ES-I3 (cell line): ENCODE measurements at regions not wholly inside any gene's neighbourhood (a gene's known extent, or its start where the extent isn't known, plus 50 kb on each side); places are given as distances from the start of the nearest gene placed in this dataset.
"Not testable (repeated sequence)": the region's sequence is repeated elsewhere in the genome, so short reads cannot be mapped to it uniquely, and the experiment has no call there.

ENCODE experiments used
- H3K36me3 ChIP-seq: 2 replicates; pipeline ENCODE4 v1.6.1; 2013; ENCODE audit warnings: mild to moderate bottlenecking, low read length, control low read depth, moderate library complexity; ENCODE audit not compliant: insufficient read depth
- H3K4me1 ChIP-seq: 2 replicates; pipeline ENCODE4 v1.6.1; 2013; ENCODE audit warnings: mild to moderate bottlenecking, control low read depth, low read length; ENCODE audit not compliant: insufficient read depth
- H3K9ac ChIP-seq: 2 replicates; pipeline ENCODE4 v1.6.1; 2013; ENCODE audit warnings: low read depth, mild to moderate bottlenecking, low read length, moderate library complexity
- H3K9me3 ChIP-seq: 2 replicates; pipeline ENCODE4 v1.6.1; 2013; ENCODE audit warnings: mild to moderate bottlenecking, low read length, moderate library complexity; ENCODE audit not compliant: control insufficient read depth, insufficient read depth

DNA sequence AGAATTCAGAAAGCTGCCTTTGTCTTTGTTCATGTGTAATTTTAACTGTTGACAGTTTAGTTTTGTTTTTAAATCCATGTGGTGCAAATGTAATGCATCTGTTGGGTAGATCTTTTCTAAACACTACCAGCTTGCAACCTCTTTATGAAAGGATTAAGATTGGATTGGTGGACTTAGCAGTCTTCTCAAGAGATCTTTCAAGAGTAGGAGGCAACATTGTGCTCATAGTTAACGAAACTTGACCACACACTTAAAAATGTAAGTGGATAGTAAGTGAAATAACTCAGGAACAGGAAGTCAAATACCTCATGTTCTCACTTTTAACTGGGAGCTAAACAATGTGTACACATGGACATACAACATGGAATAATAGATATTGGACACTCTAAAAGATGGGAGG lies 579.0 kb downstream of the RIT2 start:
- Histone ChIP-seq H3K9ac (no peak overlapping the region), H3K36me3 (no peaks in the 10 kb centered on the region), H3K9me3 (no peaks in the 10 kb centered on the region), H3K4me1 (no peaks in the 10 kb centered on the region)

DNA sequence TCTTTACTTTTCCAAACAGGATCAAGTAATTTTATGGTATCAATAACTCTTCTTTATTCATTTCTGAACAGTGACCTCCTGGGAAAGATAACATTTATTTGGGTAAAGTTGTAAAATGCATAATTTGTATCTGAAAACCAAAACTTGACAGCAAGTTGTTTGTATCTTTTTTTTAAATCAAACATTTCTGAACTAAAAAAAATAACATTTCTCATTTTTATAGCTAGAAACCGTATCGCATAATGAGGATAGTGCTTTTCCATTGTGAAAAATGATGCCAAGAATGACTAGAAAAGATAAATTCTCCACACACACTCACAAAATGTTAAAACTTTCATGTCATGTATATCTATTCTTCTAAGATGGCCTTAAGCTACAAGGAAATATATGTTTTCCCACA lies 578.2 kb downstream of the RIT2 start:
- Histone ChIP-seq H3K36me3 (no peaks in the 10 kb centered on the region), H3K4me1 (no peaks in the 10 kb centered on the region), H3K9me3 (no peaks in the 10 kb centered on the region), H3K9ac (no peak overlapping the region)

DNA sequence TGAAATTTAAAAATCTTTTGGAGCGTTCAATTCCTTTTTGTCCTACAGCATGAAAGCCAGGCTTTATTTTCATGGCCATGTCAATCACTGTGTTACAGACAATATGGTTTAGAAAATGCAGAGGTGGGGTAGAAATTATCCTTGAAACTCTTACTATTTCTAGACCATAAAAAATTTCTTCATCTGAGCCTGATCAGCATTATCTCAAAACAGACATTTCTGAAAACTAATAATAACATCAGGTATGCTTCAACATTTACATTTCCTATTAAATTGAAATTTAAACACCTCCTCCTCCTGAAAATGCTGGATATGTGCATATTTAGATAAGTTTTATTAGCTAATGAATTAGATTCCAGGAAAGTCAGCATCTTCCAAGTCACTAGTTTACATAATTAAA lies 570.6 kb downstream of the RIT2 start:
- Histone ChIP-seq H3K9ac (no peak overlapping the region), H3K9me3 (no peaks in the 10 kb centered on the region), H3K4me1 (peaks cover 8% of the 10 kb centered on the region), H3K36me3 (no peaks in the 10 kb centered on the region)

DNA sequence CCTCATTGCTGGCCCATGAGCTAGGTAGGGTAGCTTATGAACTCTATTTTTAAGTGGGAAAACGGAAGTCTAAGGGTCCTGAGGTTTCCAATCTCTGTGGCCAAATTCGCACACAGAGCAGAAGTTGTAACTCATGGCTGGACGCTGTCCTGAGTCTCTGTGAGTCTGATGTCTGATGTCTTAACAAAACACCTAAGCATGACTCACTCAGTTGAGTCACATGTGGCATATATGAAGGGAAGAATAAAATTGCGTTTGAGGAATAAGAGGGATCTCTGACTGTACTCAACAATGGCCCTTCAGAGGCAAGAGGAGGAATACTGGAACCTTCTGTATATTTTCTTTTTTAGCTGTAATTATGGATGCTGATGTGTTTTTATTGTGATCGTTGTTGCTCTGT lies 569.7 kb downstream of the RIT2 start:
- H3K9ac ChIP-seq = no peak overlapping the region

DNA sequence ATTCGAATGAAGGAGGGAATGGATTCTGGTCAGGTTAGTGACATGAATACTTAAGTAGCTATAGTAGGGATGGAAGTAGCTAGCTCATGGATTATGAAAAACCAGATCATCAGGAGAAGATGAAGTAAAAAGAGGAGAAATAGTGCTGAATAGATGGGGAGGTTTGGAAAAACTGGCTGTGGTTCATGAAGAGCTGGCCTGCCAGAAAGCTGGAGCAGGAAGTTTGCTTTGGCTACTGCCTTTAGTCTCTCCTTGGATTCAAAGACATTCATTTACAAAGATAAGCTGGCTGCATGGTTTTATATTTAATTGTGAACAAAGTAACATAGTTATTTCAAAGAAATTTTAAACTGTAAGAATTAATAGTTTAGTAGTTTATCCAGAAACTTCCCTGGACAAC lies 567.0 kb downstream of the RIT2 start:
- peaks cover 13% of the 10 kb centered on the region for H3K4me1 ChIP-seq
- H3K36me3 ChIP-seq = no peaks in the 10 kb centered on the region
- H3K9ac ChIP-seq = no peak overlapping the region

More for the DNA sequence above, 569.7 kb downstream of the RIT2 start:
- Histone ChIP-seq H3K36me3 (no peaks in the 10 kb centered on the region), H3K9me3 (no peaks in the 10 kb centered on the region), H3K4me1 (peaks cover 8% of the 10 kb centered on the region)

DNA sequence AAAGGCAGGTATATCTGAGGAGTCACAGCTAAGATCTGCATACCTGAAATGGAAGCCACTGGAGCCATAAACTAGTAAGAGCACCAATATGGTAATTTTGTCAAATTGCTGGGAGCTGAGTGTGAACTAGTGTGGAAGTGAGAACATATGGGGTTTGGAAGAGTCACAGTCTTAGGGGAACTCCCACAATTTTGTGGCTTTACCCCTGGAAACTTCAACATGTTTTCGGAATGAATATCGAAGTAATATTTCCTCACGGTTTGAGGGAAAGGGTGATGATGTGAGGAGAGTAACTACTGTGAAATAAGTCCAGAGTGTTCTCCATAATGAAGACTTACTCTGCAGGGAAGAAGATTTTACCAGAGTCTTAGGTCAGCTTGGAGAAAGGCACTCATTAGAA lies 565.9 kb downstream of the RIT2 start:
- Histone ChIP-seq H3K36me3 (no peaks in the 10 kb centered on the region), H3K4me1 (peaks cover 13% of the 10 kb centered on the region), H3K9me3 (no peaks in the 10 kb centered on the region), H3K9ac (no peak overlapping the region)

More for the DNA sequence above, 567.0 kb downstream of the RIT2 start:
- no peaks in the 10 kb centered on the region for H3K9me3 ChIP-seq

DNA sequence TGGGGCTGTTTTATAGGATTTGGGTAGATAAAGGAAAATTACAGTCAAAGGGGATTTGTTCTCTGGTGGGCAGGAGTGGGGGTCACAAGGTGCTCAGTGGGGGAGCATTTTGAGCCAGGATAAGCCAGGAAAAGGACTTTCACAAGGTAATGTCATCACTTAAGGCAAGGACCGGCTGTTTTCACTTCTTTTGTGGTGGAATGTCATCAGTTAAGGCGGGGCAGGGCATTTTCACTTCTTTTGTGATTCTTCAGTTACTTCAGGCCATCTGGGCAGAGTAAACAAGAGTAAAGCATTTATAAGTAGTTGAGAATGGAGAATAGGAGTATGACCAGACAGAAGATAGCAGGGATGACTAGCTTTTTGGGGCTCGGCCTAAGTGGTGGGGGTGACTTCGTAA lies 562.9 kb downstream of the RIT2 start:
- not testable (repeated sequence) for H3K9ac ChIP-seq, H3K4me1 ChIP-seq, H3K36me3 ChIP-seq, H3K9me3 ChIP-seq

DNA sequence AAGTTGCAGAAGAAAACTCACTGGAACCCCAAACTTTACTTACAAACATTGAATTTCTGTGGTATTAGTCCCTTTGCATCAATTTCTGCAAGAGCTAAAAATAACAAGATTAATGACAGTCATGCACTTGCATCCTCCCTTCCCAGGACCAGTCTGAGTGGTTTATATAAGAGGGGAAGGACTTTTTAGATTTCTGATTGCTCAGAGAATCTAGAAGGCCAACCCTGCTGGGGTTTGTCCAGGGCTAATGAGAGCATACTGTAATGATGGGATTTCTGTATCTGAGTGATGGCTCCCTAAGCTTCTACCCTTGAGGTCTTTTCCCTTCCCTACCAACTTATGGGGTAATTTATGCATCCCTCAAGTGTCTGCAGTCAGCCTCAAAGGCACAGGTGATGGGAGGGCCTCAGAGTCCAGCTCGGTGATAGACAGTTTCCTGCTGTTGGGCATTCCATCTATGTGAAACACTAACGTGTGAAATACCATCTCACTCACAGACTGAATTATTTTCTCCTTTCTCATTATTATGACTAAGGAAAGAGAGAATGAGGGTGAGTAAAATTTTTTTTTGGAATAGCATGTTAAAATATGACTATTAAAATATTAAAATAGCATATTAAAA lies 556.3 kb downstream of the RIT2 start:
- Histone ChIP-seq H3K4me1 (no peaks in the 10 kb centered on the region), H3K9me3 (no peaks in the 10 kb centered on the region), H3K9ac (no peak overlapping the region), H3K36me3 (no peaks in the 10 kb centered on the region)

DNA sequence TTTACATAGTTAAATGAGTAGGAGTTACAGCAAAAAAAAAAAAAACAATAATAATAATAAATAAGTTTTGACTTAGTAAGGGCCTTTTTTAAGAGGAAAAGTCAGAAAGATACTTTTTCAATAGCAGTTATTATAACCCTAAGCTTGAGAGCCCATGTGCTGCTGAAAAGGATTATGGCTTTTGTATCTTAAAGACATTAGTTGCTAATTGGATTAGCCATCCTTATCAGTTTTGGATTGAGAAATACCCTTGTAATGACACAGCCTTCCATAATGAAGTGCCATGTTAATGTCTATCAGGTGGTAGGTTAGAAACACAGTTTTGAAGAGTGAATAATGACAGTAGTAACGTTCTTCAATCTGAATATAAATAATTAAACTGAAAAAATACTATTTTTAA lies 554.0 kb downstream of the RIT2 start:
- H3K9ac ChIP-seq = no peak overlapping the region
- no peaks in the 10 kb centered on the region for H3K9me3 ChIP-seq
- H3K4me1 ChIP-seq = no peaks in the 10 kb centered on the region
- no peaks in the 10 kb centered on the region for H3K36me3 ChIP-seq

DNA sequence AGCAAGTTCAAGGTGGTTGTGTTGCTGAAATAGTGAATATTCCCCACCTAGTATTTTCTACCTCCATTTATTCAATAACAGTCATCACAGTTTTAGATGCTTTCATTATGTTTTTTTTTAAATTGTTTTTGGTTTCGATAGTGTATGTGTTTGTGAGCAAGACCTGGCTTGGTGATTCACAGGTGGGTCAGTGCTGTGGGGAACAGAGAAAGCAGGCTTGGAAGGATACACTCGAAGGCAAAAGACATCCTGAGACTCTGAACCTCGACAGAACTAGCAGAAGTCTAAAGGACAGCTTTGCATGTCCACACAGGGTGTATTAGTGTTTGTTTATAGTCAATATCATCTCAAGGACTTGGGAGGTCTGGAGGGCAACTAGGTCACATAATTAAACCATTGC lies 551.5 kb downstream of the RIT2 start:
- H3K4me1 ChIP-seq = no peaks in the 10 kb centered on the region
- H3K9me3 ChIP-seq = no peaks in the 10 kb centered on the region
- H3K9ac ChIP-seq = no peak overlapping the region
- no peaks in the 10 kb centered on the region for H3K36me3 ChIP-seq

DNA sequence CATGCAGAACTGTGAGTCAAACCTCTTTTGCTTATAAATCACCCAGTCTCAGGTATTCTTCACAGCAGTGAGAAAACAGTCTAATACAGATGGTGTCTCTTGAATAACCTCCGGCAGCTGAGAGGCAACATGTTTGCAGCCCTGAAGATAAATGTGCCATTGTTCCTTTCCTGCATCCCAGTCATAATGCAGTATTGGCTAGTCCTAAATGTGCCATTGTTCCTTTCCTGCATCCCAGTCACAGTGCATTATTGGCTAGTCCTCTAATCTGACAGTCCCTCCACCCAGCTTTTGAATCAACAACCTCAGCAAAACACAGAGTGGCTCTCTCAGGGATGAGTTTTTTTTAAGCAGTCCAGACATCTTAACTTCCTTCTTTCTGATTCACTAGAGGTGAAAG lies 550.7 kb downstream of the RIT2 start:
- Histone ChIP-seq H3K4me1 (no peaks in the 10 kb centered on the region), H3K9ac (no peak overlapping the region), H3K9me3 (no peaks in the 10 kb centered on the region), H3K36me3 (no peaks in the 10 kb centered on the region)

DNA sequence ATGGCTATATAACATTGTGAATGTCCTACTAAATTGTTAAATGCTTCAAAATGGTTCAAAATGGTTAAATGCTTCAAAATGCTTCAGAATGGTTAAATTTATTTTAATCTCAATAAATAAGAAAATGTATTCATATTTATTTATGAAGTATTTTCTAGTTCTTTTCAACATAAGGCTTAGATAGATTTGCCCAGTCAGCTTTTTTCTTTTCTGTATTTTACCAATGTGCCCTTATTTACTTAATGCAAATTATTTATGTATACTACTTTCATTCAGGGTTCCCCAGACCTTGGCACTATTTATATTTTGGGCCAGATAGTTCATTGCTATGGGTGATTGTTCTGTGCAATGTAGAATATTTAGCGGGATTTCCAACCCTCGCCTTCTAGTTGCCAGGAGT lies 546.7 kb downstream of the RIT2 start:
- Histone ChIP-seq H3K9me3 (no peaks in the 10 kb centered on the region), H3K36me3 (no peaks in the 10 kb centered on the region), H3K4me1 (no peaks in the 10 kb centered on the region), H3K9ac (no peak overlapping the region)

DNA sequence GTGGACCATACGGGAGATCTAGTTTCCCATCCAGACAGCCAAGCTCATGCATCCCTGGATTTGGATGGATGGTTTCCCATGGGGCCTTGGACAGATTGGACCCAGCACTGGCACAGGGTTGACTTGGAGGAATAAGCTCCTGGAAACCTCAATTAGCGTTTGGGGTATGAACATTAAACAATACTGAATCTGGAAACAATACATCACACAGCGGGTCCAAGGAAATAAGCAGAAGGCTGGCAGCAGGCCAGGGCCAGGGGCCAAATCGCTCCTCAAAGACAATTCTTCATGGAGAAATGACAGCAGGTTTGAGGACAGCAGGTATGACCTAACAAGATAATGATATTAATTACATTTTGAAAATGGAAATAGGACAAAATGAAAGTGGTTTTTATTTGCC lies 540.6 kb downstream of the RIT2 start:
- Histone ChIP-seq H3K9me3 (no peaks in the 10 kb centered on the region), H3K4me1 (no peaks in the 10 kb centered on the region), H3K9ac (no peak overlapping the region), H3K36me3 (no peaks in the 10 kb centered on the region)

DNA sequence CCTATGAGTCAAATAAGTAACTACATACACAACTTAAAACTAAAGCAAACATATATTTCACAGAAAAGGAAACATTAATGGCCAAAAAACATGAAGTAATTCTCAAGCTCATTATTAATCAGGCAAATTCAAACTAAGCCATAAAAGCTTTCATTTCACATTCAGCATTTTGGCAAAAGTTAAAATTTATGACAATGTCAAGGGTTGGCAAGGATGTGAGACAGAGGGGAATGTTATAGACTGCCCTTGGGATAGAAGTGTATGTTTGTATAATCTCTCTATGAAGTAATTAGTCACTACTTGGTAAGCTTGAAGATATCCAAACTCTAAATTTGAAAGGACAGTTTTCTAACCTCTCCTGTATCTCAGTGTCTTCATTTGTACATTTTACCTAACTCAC lies 539.4 kb downstream of the RIT2 start:
- Histone ChIP-seq H3K4me1 (no peaks in the 10 kb centered on the region), H3K36me3 (no peaks in the 10 kb centered on the region), H3K9ac (no peak overlapping the region)

DNA sequence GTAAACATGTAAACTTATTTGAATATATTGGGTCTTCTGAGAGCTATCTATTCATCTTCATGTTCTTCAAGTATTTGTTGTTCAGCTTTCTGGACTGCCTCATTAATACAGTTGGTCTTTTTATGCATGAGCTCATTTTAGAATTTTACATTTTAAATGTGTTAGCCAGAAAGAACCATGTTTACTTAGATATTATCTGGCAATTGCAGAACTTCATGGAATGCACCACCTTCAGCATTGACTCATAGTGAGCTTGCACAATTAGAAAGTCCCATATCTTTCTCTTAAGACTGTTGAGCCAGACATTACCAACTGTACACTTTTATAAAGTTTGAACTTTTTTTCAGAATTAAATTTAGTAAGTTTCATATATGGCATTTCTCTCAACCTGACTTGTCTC lies 536.7 kb downstream of the RIT2 start:
- Histone ChIP-seq H3K9ac (no peak overlapping the region), H3K36me3 (no peaks in the 10 kb centered on the region), H3K4me1 (peaks cover 6% of the 10 kb centered on the region; the same call in 1 of the 2 replicates), H3K9me3 (no peaks in the 10 kb centered on the region)

More for the DNA sequence above, 539.4 kb downstream of the RIT2 start:
- no peaks in the 10 kb centered on the region for H3K9me3 ChIP-seq

DNA sequence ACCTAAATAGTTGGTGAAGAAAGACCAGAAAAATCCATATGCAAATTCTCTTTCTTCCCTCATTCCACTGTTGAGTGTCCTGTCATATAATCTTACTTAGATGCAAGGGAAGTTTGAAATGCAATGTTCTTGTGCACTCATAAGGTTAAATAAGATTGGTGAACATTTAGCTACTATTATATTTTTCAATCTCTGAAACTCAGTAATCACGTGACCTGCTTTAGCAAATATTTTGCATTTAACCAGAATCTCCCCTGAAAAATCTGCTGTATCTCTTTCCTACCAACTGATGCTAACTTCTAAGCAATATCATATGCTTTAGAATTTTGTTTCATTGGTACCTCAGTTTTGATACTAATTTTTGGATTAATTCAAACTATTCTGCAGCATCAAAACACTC lies 533.2 kb downstream of the RIT2 start:
- H3K4me1 ChIP-seq = peaks cover 18% of the 10 kb centered on the region
- no peaks in the 10 kb centered on the region for H3K36me3 ChIP-seq
- H3K9me3 ChIP-seq = no peaks in the 10 kb centered on the region
- no peak overlapping the region for H3K9ac ChIP-seq
